H1 (cell line): ENCODE measurements at regions not wholly inside any gene's neighbourhood (a gene's known extent, or its start where the extent isn't known, plus 50 kb on each side); places are given as distances from the start of the nearest gene placed in this dataset.

Experiments
- NRF1 ChIP-seq: IDR thresholded peaks from 2 replicates; pipeline ENCODE4 v1.6.1; 2011; ENCODE audit warnings: mild to moderate bottlenecking, low read depth, low read length, improper control_type of control experiment
- TAF7 ChIP-seq: optimal IDR thresholded peaks from 2 replicates; pipeline ENCODE3; 2011; ENCODE audit warnings: low read depth, mild to moderate bottlenecking, inconsistent platforms, low read length, moderate library complexity, borderline replicate concordance
- TBP ChIP-seq: IDR thresholded peaks from 2 replicates; pipeline ENCODE4 v1.6.1; 2011; ENCODE audit warnings: low read depth, low read length, improper control_type of control experiment
- ZNF274 ChIP-seq: IDR thresholded peaks from 2 replicates; pipeline ENCODE4 v1.7.0; 2012; ENCODE audit warnings: low read length, borderline replicate concordance; ENCODE audit errors: extremely low read depth

- TF ChIP-seq NRF1 (no peak), TAF7 (no peak), ZNF274 (no peak), TBP (no peak)
Measured at GRCh38 chr14:81784084-81784483, 250.4 kb upstream of the SEL1L start (continued).
